Keratinocyte (primary cell): ENCODE measurements at regions not wholly inside any gene's neighbourhood (a gene's known extent, or its start where the extent isn't known, plus 50 kb on each side); places are given as distances from the start of the nearest gene placed in this dataset.

Experiments used
- EZH2 ChIP-seq: IDR thresholded peaks from one replicate; pipeline ENCODE4 v1.6.1; 2012; ENCODE audit warnings: inconsistent platforms, mild to moderate bottlenecking, low read length, moderate library complexity
- TF ChIP-seq, protein P1 (sequence below), 3 experiments: IDR thresholded peaks in 1 of 3; conservative IDR thresholded peaks in 1 of 3; optimal IDR thresholded peaks in 1 of 3; 2 replicates in 2 of 3; 3 replicates in 1 of 3; pipeline versions ENCODE3 to v1.5.1; 2011; ENCODE audit warnings: low read length in 3 of 3, mild to moderate bottlenecking in 3 of 3, moderate library complexity in 2 of 3, control low read depth in 1 of 3, inconsistent platforms in 1 of 3; ENCODE audit not compliant: insufficient read depth in 2 of 3; ENCODE audit errors: extremely low read depth in 1 of 3

DNA sequence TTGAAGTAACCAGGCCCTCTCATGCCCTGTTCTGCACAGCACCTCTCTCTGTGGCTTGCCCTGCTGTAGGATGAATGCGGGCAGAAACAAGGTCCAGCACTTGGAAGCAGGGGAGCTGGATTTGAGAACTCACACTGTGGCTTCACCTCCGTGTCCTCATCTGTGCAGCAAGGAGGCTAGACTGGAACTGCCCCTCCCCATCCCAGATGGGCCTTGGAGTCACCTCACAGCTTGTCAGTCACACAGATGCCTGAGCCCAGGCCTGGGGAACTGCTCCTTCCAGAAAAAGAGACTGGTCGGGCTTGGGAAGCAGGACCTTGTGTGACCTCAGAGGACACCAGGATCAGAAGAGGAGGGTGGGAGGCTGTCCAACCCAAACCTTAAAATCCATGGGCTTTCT, 180.8 kb downstream of the CCT6B start:
- TF ChIP-seq, protein P1, sequence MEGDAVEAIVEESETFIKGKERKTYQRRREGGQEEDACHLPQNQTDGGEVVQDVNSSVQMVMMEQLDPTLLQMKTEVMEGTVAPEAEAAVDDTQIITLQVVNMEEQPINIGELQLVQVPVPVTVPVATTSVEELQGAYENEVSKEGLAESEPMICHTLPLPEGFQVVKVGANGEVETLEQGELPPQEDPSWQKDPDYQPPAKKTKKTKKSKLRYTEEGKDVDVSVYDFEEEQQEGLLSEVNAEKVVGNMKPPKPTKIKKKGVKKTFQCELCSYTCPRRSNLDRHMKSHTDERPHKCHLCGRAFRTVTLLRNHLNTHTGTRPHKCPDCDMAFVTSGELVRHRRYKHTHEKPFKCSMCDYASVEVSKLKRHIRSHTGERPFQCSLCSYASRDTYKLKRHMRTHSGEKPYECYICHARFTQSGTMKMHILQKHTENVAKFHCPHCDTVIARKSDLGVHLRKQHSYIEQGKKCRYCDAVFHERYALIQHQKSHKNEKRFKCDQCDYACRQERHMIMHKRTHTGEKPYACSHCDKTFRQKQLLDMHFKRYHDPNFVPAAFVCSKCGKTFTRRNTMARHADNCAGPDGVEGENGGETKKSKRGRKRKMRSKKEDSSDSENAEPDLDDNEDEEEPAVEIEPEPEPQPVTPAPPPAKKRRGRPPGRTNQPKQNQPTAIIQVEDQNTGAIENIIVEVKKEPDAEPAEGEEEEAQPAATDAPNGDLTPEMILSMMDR (optimal IDR thresholded peaks at IDR 0.05 in 1 of 3, IDR thresholded peaks at IDR 0.05 in 1 of 3, conservative IDR thresholded peaks at IDR 0.05 in 1 of 3; ENCODE audit: extremely low read depth in 1 of 3, insufficient read depth in 2 of 3, low read length in 3 of 3): no peak
- no peak for TF ChIP-seq EZH2
